Caco-2 (cell line): ENCODE measurements at regions not wholly inside any gene's neighbourhood (a gene's known extent, or its start where the extent isn't known, plus 50 kb on each side); places are given as distances from the start of the nearest gene placed in this dataset.

Experiments
- BruUV-seq: library from RNA; stranded (reverse); fragments of 400-500 nt; replicated peaks from 2 replicates; lab custom pipeline; 2021; lab: Mats Ljungman, UMichigan
- CTCF ChIA-PET: fragments of 300-600 bp; sonication (Branson Sonifier 250); formaldehyde crosslinking; loops from one replicate; lab custom pipeline; 2022; ENCODE audit warnings: antibody characterized with exemption; lab: Charles Lee
- POLR2A ChIA-PET: fragments of 300-600 bp; sonication (Branson Sonifier 250); formaldehyde crosslinking; loops from one replicate; lab custom pipeline; 2022; ENCODE audit warnings: antibody characterized with exemption; lab: Charles Lee
- DNase-seq, 2 experiments: peaks; one replicate each; pipeline versions ENCODE4 v3.0.0 to v3.0.0-alpha.2; 2020 to 2022
- H3K27me3 ChIP-seq: replicated peaks from 2 replicates; pipeline ENCODE4 v1.6.0; 2011; ENCODE audit warnings: low read length; ENCODE audit not compliant: control insufficient read depth, insufficient read depth
- H3K36me3 ChIP-seq: 2 replicates; pipeline ENCODE4 v1.5.1; 2011; ENCODE audit warnings: low read length; ENCODE audit not compliant: control insufficient read depth, insufficient read depth
- H3K4me1 ChIP-seq: fragments of 250-450 bp; sonication (Bioruptor Pico); 2 replicates; pipeline ENCODE4 v1.5.1; 2020; ENCODE audit warnings: mild to moderate bottlenecking
- H3K4me3 ChIP-seq: 2 replicates; pipeline ENCODE4 v1.5.1; 2011; ENCODE audit warnings: low read depth, mild to moderate bottlenecking, control low read depth, low read length
- H3K9me3 ChIP-seq: fragments of 250-450 bp; sonication (Bioruptor Pico); 2 replicates; pipeline ENCODE4 v1.5.1; 2020; ENCODE audit warnings: mild to moderate bottlenecking, moderate library complexity
- H3K27ac Mint-ChIP-seq: one replicate; pipeline ENCODE4 v1.8.0; 2022; ENCODE audit warnings: mixed read lengths; ENCODE audit not compliant: unreplicated experiment
- H3K27me3 Mint-ChIP-seq: one replicate; pipeline ENCODE4 v1.8.0; 2022; ENCODE audit warnings: mixed read lengths; ENCODE audit not compliant: insufficient read depth, unreplicated experiment
- H3K36me3 Mint-ChIP-seq: one replicate; pipeline ENCODE4 v1.8.0; 2022; ENCODE audit warnings: mild to moderate bottlenecking, mixed read lengths; ENCODE audit not compliant: insufficient read depth, unreplicated experiment
- H3K4me1 Mint-ChIP-seq: one replicate; pipeline ENCODE4 v1.8.0; 2022; ENCODE audit warnings: low read depth, mixed read lengths; ENCODE audit not compliant: unreplicated experiment
- H3K4me3 Mint-ChIP-seq: one replicate; pipeline ENCODE4 v1.8.0; 2022; ENCODE audit warnings: mild to moderate bottlenecking, moderate library complexity, mixed read lengths; ENCODE audit not compliant: unreplicated experiment
- H3K9me3 Mint-ChIP-seq: one replicate; pipeline ENCODE4 v1.8.0; 2022; ENCODE audit warnings: mixed read lengths; ENCODE audit not compliant: unreplicated experiment
- CTCF ChIP-seq, 2 experiments: fragments of 200-600 bp in 1 of 2; IDR thresholded peaks; 1 replicate in 1 of 2; 2 replicates in 1 of 2; pipeline versions ENCODE4 v1.5.1 to v1.8.0; 2011 to 2022; ENCODE audit warnings: antibody characterized with exemption in 1 of 2, control low read depth in 1 of 2, inconsistent platforms in 1 of 2, low read depth in 1 of 2, low read length in 1 of 2, mild to moderate bottlenecking in 1 of 2, moderate library complexity in 1 of 2; ENCODE audit not compliant: insufficient read depth in 1 of 2, severe bottlenecking in 1 of 2, unreplicated experiment in 1 of 2
- intact Hi-C: fragments of 100-400 bp; cut with micrococcal nuclease; formaldehyde crosslinking; loops from one replicate; pipeline ENCODE4 v1.10.0; 2022; ENCODE audit not compliant: unreplicated experiment

DNA sequence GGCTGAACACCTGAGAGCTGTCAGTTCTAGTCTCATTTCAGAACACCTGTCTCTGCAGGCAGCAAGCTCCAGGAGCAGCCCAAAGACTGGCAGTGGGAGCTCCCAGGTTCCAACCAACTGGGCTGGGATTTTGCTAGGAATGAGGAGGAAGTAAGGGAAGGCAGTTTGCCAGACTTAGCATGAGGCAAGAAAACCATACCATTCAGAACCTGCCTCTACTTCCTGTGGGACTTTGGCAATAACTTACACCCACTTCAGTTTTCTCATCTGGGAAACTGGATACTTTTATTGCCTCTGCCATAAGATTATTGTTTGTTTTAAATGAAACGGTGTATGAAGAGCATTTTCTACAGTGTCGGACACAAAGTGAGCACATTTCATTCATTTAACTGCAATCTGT is 363.7 kb upstream of the ISX start:
- no peaks in the 10 kb centered on the region for H3K9me3 Mint-ChIP-seq
- no peaks in the 10 kb centered on the region for H3K36me3 Mint-ChIP-seq
- no peak overlapping the region for H3K27ac Mint-ChIP-seq
- TF ChIP-seq CTCF (IDR thresholded peaks at IDR 0.05; ENCODE audit: insufficient read depth in 1 of 2, low read depth in 1 of 2, low read length in 1 of 2, severe bottlenecking in 1 of 2, unreplicated experiment in 1 of 2) = no peak
- H3K4me1 Mint-ChIP-seq = no peaks in the 10 kb centered on the region
- no peak for DNase-seq
- H3K4me3 ChIP-seq = no peak overlapping the region
- H3K36me3 ChIP-seq = no peaks in the 10 kb centered on the region
- H3K27me3 Mint-ChIP-seq = no peaks in the 10 kb centered on the region
- H3K4me3 Mint-ChIP-seq = no peak overlapping the region
- ChIA-PET POLR2A (no interaction called here), CTCF (no interaction called here)
- no TSS peak for BruUV-seq
- H3K4me1 ChIP-seq = no peaks in the 10 kb centered on the region
- H3K9me3 ChIP-seq = no peaks in the 10 kb centered on the region
- no peaks in the 10 kb centered on the region for H3K27me3 ChIP-seq
- intact Hi-C loops = no loop called here

DNA sequence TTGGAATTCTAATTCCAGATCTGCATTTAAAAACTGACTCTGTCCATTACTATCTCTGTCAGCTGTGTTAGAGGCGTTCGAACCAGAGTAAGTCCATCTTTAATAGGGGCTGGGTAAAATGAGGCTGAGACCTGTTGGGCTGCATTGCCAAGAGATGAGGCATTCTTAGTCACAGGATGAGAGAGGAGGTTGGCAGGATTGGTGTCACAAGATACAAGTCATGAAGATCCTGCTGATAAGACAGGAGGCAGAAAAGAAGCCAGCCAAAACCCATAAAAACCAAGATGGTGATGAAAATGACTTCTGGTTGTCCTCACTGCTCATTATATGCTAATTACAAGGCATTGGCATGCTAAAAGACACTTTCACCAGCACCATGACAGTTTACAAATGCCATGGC is 356.3 kb upstream of the ISX start:
- no peak overlapping the region for H3K4me3 ChIP-seq
- no peaks in the 10 kb centered on the region for H3K36me3 Mint-ChIP-seq

DNA sequence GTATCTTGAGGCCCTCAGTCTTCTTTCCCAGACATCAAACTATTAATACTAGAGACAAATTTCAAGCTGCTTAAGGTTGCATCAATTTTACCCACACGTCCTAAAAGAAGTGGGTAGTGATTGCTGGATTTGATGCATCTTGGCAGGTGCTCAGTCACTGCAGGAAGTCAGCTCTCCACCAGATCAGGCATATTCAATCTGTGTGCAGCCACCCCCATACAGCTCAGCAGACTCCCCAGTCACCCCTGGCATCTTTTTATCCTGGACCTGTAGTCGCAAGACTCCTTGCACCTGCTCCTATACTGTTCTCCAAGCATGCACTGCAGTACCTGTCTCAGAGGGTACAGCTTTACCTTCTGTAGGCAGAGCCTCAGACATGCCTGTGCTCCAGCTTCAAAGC is 343.1 kb upstream of the ISX start:
- Mint-ChIP-seq H3K4me3 (no peak overlapping the region), H3K9me3 (no peaks in the 10 kb centered on the region), H3K36me3 (no peaks in the 10 kb centered on the region), H3K4me1 (no peaks in the 10 kb centered on the region), H3K27me3 (no peaks in the 10 kb centered on the region), H3K27ac (no peak overlapping the region)
- POLR2A ChIA-PET = no interaction called here
- H3K36me3 ChIP-seq = no peaks in the 10 kb centered on the region
- TF ChIP-seq CTCF (IDR thresholded peaks at IDR 0.05; ENCODE audit: insufficient read depth in 1 of 2, low read depth in 1 of 2, low read length in 1 of 2, severe bottlenecking in 1 of 2, unreplicated experiment in 1 of 2) = no peak
- no peaks in the 10 kb centered on the region for H3K27me3 ChIP-seq
- no TSS peak for BruUV-seq
- H3K4me3 ChIP-seq = no peak overlapping the region
- intact Hi-C loops = no loop called here
- CTCF ChIA-PET = no interaction called here
- DNase-seq = no peak
- H3K9me3 ChIP-seq = peaks cover 4% of the 10 kb centered on the region; the same call in 1 of the 2 replicates
- no peaks in the 10 kb centered on the region for H3K4me1 ChIP-seq

More for the DNA sequence above, 356.3 kb upstream of the ISX start:
- Mint-ChIP-seq H3K9me3 (no peaks in the 10 kb centered on the region), H3K4me3 (no peak overlapping the region), H3K27me3 (peaks cover 10% of the 10 kb centered on the region), H3K27ac (no peak overlapping the region), H3K4me1 (no peaks in the 10 kb centered on the region)
- DNase-seq = no peak
- TF ChIP-seq CTCF (IDR thresholded peaks at IDR 0.05; ENCODE audit: insufficient read depth in 1 of 2, low read depth in 1 of 2, low read length in 1 of 2, severe bottlenecking in 1 of 2, unreplicated experiment in 1 of 2) = no peak
- no TSS peak for BruUV-seq
- ChIA-PET CTCF (no interaction called here), POLR2A (no interaction called here)
- Histone ChIP-seq H3K4me1 (no peaks in the 10 kb centered on the region), H3K27me3 (no peaks in the 10 kb centered on the region), H3K36me3 (no peaks in the 10 kb centered on the region), H3K9me3 (no peaks in the 10 kb centered on the region)
- intact Hi-C loops = no loop called here
